HUDEP-2 (cell line): ENCODE measurements at regions not wholly inside any gene's neighbourhood (a gene's known extent, or its start where the extent isn't known, plus 50 kb on each side); places are given as distances from the start of the nearest gene placed in this dataset.
"Not testable (repeated sequence)": the region's sequence is repeated elsewhere in the genome, so short reads cannot be mapped to it uniquely, and the experiment has no call there.

ENCODE experiments used
- DNase-seq, 76 experiments: peaks; one replicate each; lab custom pipeline; 2025; ENCODE audit not compliant: unreplicated experiment in 76 of 76; lab: John Stamatoyannopoulos, UW

- DNase-seq, result no peak
These were observed 62.4 kb upstream of the BMAL1 start for GRCh38 chr11:13215149-13215548.

GRCh38 chr11:13216019-13216710 is 61.4 kb upstream of the BMAL1 start:
- no peak for DNase-seq

- no peak for DNase-seq
These were observed 60.9 kb upstream of the BMAL1 start for GRCh38 chr11:13216711-13217075.

DNA sequence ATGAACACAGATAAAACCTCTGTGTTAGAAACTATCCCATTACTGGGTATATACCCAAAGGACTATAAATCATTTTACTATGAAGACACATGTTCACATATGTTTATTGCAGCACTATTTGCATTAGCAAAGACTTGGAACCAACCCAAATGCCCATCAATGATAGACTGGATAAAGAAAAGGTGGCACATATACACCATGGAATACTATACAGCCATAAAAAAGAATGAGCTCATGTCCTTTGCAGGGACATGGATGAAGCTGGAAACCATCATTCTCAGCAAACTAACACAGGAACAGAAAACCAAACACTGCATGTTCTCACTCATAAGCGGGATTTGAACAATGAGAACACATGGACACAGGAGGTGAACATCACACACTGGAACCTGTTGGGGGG is 58.9 kb upstream of the BMAL1 start:
- DNase-seq, result not testable (repeated sequence)

GRCh38 chr11:13220148-13220547 is 57.4 kb upstream of the BMAL1 start:
- DNase-seq, result peak in 27 of 76 experiments; percentile 2 to 58 (median 21)

DNA sequence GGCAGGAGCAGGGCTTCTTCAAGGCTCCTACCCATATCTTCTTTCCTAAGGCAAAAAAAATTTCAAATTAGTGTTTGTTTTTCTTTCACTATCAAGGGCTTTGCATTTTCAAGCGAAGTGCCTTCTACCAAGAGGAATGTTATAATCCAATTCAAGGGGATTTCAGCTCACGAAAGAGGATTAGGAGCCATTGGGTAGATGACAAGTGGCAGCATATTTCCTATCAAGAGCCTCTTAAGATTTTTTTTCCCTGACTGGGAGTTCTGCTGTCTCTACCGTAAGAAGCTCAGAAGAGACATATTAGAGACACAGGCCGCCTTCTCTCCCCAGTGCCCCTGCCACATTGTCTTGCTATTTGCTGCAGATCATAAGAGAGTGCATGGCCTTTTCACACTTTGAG is 55.9 kb upstream of the BMAL1 start:
- DNase-seq, result no peak

DNA sequence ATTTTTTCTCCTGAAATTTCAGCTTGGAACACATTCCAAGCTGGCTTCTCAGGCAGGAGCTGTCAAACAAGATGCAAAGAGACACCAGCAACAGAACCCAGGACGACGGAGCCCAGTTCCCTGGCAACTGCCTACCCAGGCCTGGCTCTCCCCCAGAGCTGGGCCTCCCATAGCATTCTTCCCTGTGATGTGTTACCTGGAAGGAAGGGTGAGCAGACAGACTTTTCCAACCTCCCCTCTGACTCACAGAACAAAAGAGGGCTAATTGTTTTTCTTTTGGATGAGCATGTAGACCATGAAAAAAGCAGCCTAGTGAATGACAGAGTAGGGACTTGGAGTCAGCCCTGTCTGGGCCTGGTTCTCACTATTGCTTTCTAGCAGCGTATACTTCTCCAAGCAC is 55.3 kb upstream of the BMAL1 start:
- no peak for DNase-seq

DNA sequence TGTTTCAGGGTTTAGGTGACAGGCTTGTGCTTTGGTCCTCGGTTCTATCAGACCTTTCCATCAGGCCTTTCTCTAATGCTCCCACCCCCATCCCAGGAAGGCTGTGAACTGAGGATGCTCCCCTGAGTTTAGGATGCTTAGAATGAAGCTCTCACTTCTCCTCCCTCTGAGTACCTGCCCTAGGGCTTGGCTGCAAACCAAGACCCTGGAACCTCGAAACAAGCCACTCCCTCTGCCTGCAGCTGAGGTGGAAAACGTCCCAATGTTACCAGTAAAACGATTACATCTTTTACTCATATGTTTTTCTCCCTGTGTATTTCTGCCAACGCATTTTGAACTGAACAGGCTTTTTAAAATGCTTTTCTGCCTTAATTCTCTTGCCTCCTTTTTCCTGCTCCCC is 54.5 kb upstream of the BMAL1 start:
- DNase-seq, result no peak

GRCh38 chr11:13224324-13224723 is 53.3 kb upstream of the BMAL1 start:
- no peak for DNase-seq

- no peak for DNase-seq
These were observed 52.3 kb upstream of the BMAL1 start for GRCh38 chr11:13225038-13226001.

DNA sequence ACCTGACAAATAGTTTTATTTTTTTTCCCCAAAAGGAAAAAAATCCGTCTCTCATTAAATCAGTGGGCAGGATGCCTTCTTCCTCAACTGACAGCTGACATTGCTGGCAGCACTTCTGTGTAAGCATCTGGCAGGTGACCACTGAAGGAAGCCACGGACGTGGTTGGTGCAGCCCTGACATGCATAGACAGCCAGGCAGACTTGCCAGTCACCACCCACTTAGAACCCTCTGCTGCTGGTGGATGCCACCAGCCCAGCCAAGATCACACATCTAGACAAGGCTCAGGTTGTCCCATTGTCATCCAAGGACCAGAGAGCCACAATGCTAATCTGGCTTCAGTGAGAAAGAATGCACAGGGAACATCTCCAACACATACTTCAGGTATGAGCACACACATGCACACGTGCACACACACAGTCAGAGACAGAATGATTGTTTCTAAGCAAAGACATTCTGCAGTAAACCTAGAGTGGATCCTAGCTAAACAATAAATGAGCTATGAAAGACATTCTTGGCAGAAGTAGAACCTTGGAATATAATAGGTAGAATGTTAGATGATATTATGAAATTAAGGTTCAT is 49.8 kb upstream of the BMAL1 start:
- no peak for DNase-seq
